ENCODE measurements at regions not wholly inside any gene's neighbourhood (a gene's known extent, or its start where the extent isn't known, plus 50 kb on each side); places are given as distances from the start of the nearest gene placed in this dataset.

DNA sequence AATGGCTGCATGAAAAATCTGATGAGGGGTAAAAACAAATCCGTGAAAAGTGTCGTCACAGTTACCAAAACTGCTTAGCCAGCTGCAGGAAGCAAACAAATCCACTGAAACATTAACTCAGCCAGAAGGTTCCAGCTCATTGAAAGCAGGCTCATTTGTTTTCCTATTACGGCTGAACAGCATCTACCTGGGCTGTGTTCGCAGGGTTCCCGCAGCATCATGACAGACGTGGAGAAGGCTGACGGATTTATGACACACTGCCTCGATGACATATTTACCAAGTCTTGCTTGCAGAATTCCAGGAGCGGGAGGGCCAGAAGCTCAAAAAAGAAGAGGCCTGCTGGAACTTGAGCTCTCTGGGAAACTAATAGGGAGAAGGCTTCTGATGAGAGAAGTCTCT, 781.1 kb downstream of the RAB28 start:
- no peak for DNase-seq (ENCODE audit: low read depth)
- H3K4me3 ChIP-seq (ENCODE audit: low read depth, low read length): no peak overlapping the region
- TF ChIP-seq, protein P1, sequence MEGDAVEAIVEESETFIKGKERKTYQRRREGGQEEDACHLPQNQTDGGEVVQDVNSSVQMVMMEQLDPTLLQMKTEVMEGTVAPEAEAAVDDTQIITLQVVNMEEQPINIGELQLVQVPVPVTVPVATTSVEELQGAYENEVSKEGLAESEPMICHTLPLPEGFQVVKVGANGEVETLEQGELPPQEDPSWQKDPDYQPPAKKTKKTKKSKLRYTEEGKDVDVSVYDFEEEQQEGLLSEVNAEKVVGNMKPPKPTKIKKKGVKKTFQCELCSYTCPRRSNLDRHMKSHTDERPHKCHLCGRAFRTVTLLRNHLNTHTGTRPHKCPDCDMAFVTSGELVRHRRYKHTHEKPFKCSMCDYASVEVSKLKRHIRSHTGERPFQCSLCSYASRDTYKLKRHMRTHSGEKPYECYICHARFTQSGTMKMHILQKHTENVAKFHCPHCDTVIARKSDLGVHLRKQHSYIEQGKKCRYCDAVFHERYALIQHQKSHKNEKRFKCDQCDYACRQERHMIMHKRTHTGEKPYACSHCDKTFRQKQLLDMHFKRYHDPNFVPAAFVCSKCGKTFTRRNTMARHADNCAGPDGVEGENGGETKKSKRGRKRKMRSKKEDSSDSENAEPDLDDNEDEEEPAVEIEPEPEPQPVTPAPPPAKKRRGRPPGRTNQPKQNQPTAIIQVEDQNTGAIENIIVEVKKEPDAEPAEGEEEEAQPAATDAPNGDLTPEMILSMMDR (conservative IDR thresholded peaks at IDR 0.05; ENCODE audit: low read depth, low read length): no peak

DNA sequence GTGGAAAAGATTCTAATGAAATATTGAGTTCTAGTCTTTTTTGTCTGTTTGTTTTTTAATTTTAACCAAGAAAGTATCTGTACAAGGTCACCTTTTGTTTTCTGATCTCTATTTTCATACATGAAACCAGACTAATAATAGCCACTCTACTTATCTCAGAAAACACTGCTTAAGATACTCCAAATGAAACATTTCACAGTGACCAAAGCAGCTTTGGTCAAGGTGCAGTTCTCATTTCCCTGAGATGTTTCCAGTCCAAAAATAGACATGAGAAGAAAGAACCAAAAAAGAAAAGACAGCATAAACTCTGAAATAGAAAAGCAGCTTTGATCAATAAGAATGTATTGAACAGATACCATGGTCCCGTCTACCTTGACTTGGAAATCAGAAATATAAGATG, 782.8 kb downstream of the RAB28 start:
- DNase-seq (ENCODE audit: low read depth): no peak
- H3K4me3 ChIP-seq (ENCODE audit: low read depth, low read length): no peak overlapping the region
- TF ChIP-seq, protein P1 (conservative IDR thresholded peaks at IDR 0.05; ENCODE audit: low read depth, low read length): no peak

DNA sequence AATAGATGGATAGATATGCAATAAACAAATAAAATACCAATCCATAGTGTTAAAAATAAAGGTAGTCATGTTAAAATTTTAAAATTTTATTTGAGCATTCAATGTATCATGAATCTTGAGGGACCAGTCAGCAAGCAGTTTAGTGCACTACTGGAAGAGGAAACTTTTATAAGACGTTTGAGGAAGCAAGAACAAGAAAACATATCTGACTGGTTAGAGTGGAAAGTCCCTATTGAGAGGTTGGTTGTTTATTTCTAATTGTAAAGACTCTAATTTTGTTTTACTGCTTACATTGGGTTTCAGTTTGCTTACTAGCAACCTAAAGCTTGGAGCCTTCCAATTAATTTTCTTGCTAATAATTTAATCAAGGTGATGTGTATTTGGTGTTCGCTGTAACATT, 786.2 kb downstream of the RAB28 start:
- TF ChIP-seq, protein P1 (conservative IDR thresholded peaks at IDR 0.05; ENCODE audit: low read depth, low read length): no peak
- no peak overlapping the region for H3K4me3 ChIP-seq (ENCODE audit: low read depth, low read length)

DNA sequence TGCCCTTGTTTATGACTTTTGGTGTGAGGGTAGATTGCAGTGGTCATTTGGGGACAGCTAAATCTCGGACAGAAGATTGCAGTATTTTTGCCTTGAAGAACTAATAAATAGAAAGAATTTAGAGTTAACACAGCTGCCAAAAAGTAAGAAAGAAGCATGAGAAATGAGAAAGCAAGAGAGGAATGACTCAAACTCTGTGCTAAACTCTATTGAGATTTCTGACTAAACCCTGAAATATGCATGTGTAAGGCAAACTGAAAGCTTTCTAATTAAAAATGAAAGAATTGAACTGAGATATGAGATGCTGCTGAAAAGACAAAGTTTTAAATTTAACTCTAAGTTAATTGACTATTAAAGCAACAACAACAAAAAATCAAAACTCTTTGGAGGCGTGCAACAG, 791.3 kb downstream of the RAB28 start:
- no peak overlapping the region for H3K4me3 ChIP-seq (ENCODE audit: low read depth, low read length)
- DNase-seq (ENCODE audit: low read depth): no peak
- TF ChIP-seq, protein P1 (conservative IDR thresholded peaks at IDR 0.05; ENCODE audit: low read depth, low read length): no peak

More for the DNA sequence above, 786.2 kb downstream of the RAB28 start:
- no peak for DNase-seq (ENCODE audit: low read depth)

DNA sequence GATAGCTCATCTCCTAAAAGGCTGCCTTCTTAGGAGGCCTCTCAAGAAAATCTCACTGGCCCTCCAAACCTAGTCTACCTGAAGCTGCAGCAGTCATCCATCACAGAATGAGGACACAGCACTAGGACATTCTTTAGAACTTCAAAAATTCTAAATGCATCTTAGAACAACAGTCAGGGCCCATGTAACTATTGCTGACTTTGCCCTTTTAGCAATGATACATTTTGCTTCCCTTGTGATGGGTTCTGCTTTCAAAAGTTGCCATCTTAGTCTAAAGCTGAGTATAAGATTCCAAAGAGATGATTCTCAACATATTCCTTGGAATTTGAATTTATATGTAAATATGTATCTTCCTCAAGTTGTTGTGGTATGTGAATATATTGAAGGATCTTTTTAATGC, 793.0 kb downstream of the RAB28 start:
- TF ChIP-seq, protein P1 (conservative IDR thresholded peaks at IDR 0.05; ENCODE audit: low read depth, low read length): no peak
- no peak for DNase-seq (ENCODE audit: low read depth)
- no peak overlapping the region for H3K4me3 ChIP-seq (ENCODE audit: low read depth, low read length)

DNA sequence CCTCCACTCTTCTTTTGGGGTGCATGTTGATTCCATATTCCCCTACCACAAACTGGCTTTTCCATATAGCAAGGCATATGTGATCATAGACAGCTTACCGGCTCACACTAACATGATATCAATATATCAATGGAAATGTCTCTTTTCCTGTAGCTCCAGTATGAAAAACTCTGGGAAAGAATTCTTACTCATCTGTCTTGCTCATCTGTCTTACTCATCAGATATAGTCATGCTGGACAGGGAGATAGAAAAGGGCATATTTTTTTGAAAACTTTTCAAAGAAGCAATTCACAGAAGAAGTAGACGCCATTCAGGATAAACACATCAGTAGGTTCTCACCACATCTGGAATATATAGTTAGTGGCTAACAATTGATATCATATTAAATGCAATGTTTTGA, 794.7 kb downstream of the RAB28 start:
- TF ChIP-seq, protein P1 (conservative IDR thresholded peaks at IDR 0.05; ENCODE audit: low read depth, low read length): no peak
- H3K4me3 ChIP-seq (ENCODE audit: low read depth, low read length): no peak overlapping the region
- DNase-seq (ENCODE audit: low read depth): no peak

DNA sequence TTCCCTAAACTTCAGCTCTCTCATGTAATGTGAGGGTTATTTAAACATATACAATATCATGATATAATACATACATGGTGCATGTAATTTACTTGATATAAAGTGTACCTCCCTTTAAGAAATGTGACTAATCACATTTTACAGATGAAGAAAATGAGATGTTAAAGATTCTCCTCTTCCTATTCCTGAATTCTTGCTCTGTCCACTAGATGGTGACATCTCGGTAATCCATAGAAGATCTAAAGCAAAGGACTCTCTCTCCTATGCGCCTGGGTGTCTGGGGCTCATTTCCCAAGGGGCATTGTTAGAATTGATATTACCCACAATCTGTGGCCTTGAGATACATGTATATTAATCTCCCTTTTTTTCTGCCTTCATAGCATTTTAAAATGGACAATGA, 804.9 kb downstream of the RAB28 start:
- TF ChIP-seq, protein P1 (conservative IDR thresholded peaks at IDR 0.05; ENCODE audit: low read depth, low read length): peak; percentile 38
- H3K4me3 ChIP-seq (ENCODE audit: low read depth, low read length): no peak overlapping the region
- DNase-seq (ENCODE audit: low read depth): no peak

Data from epithelial cell of proximal tubule (primary cell).